ENCODE measurements at regions not wholly inside any gene's neighbourhood (a gene's known extent, or its start where the extent isn't known, plus 50 kb on each side); places are given as distances from the start of the nearest gene placed in this dataset.

DNA sequence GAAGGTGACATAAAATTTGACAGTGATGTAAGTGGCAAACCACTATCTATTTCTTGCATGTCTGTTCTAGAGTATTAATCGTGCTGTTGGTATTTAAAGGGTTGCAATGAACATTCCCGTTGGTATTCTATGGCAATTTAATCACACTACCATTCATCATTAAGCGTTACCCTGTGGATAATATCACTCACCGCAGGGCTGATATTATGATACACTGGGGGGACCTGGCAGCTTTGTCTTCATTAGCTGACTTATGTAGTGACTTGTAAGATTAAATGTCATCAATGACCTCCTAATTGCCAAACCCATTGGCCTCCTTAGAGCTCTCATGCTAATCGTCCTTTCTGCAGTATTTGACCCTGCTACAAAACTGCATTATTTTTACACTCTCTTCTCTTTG lies 624.5 kb upstream of the VSTM2A start:
- TF ChIP-seq CTCF (IDR thresholded peaks at IDR 0.05) (no peak), POLR2A (IDR thresholded peaks at IDR 0.05) (no peak)

Data from body of pancreas (tissue), 4 donors.